T-helper 1 cell treated with Interleukin-12 subunit alpha and Interleukin-12 subunit beta and Interleukin-4 antibody, amounts not matched to agents 30 μg/mL and 1 μg/mL, for 36 hours (primary cell): ENCODE measurements at regions not wholly inside any gene's neighbourhood (a gene's known extent, or its start where the extent isn't known, plus 50 kb on each side); places are given as distances from the start of the nearest gene placed in this dataset.

ENCODE experiments used
- H3K27ac Mint-ChIP-seq: one replicate; pipeline ENCODE4 v1.8.0; 2021; ENCODE audit warnings: mild to moderate bottlenecking, mixed read lengths
- H3K27me3 Mint-ChIP-seq: one replicate; pipeline ENCODE4 v1.8.0; 2021; ENCODE audit warnings: low read depth, mixed read lengths
- H3K36me3 Mint-ChIP-seq: one replicate; pipeline ENCODE4 v1.8.0; 2021; ENCODE audit warnings: low read depth, mixed read lengths
- H3K4me1 Mint-ChIP-seq: one replicate; pipeline ENCODE4 v1.8.0; 2021; ENCODE audit warnings: low read depth, mixed read lengths
- H3K4me3 Mint-ChIP-seq: one replicate; pipeline ENCODE4 v1.8.0; 2021; ENCODE audit warnings: mild to moderate bottlenecking, moderate library complexity, mixed read lengths
- H3K9me3 Mint-ChIP-seq: one replicate; pipeline ENCODE4 v1.8.0; 2021; ENCODE audit warnings: mixed read lengths

DNA sequence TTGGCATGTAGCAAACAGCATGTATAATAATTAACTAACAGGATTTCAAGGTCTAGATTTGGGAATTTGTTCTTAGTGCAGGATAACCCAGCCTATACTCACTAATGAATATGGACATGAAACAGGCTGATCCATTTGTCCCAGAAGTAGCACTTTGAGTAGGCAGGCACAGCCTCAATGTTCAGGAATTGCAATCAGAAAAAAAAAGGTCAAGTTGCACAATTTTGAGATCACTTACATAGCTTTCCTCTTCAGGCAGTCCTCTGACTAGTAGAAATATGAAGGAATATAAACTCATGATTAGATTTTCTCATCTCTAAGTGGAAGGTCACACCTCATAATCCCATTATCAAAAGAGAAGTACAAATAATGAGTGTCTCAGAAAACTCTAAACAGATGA lies 921.4 kb upstream of the CELF2 start:
- Mint-ChIP-seq H3K27ac (no peak overlapping the region), H3K4me3 (no peak overlapping the region), H3K36me3 (no peaks in the 10 kb centered on the region), H3K27me3 (no peaks in the 10 kb centered on the region), H3K4me1 (no peaks in the 10 kb centered on the region), H3K9me3 (no peaks in the 10 kb centered on the region)

DNA sequence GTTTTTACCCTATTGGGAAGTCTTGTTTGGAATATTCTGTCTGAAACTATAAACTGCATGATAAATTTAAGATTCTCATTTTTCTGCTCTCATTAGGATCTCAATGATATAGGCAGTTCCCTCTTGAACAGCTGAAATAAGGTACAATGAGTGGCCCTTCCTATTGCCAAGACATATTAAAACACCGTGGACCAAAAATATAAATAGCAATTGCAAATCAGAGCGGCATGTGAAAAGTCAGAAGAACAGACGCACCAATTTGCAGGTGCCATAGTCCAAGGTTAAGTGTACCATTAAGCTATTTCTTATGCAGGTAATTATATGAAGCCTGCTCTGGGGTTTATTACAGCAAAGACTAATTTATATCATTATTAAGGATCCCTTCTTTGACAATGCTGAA lies 920.8 kb upstream of the CELF2 start:
- Mint-ChIP-seq H3K27ac (no peak overlapping the region), H3K4me3 (no peak overlapping the region), H3K27me3 (no peaks in the 10 kb centered on the region), H3K4me1 (no peaks in the 10 kb centered on the region), H3K9me3 (no peaks in the 10 kb centered on the region), H3K36me3 (no peaks in the 10 kb centered on the region)

DNA sequence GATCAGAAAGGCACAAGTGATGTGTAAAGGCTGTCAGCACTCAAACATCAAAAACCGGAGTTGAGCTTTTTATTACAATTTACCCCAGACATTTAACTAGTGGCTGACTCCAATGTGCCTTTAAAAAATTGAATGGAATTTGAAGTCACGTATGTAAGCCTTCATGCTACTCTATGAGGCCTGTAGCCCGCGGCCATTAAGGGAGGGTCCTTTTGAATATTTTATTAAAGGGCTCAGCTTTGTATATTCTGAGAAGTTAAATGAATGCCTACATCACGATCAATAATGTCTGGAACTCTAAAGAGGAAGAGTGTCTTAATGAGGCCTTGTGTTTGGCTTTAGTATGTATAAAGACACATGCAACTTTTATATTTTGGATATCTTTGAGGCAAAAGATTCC lies 916.6 kb upstream of the CELF2 start:
- Mint-ChIP-seq H3K9me3 (no peaks in the 10 kb centered on the region), H3K27ac (no peak overlapping the region), H3K27me3 (no peaks in the 10 kb centered on the region), H3K4me1 (no peaks in the 10 kb centered on the region), H3K36me3 (no peaks in the 10 kb centered on the region), H3K4me3 (no peak overlapping the region)

DNA sequence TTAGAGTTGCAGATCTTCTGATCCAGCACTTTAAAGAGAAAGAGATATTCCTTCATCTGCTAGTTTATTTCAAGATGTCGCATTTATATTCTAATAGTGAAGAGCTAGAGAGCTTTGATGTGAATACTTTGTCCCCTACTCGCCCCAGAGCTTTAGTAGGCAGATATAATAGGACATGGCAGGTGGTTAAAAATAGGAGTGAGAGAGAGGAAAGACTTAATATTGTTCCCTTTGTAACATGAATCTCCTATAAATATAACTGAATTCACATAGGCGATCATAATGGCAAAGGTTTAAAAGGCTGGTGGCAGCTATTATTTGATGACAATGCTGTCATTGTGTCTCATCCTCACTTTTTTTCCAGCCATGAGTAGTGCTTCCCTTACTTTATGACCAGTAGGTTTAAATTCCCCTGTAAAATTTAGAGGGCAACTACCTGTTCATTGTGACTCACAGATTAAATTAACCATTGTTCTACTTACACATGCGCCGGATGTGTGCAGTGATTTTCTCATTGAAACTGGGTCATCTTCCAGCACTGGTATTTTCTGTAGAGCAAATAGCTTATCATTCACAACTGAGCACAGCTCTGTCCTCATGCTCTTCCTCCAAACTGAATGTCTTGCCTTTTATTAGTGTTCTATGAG lies 906.7 kb upstream of the CELF2 start:
- no peaks in the 10 kb centered on the region for H3K27me3 Mint-ChIP-seq
- H3K27ac Mint-ChIP-seq: no peak overlapping the region
- no peaks in the 10 kb centered on the region for H3K36me3 Mint-ChIP-seq
- no peaks in the 10 kb centered on the region for H3K9me3 Mint-ChIP-seq
- no peaks in the 10 kb centered on the region for H3K4me1 Mint-ChIP-seq
- H3K4me3 Mint-ChIP-seq: no peak overlapping the region

DNA sequence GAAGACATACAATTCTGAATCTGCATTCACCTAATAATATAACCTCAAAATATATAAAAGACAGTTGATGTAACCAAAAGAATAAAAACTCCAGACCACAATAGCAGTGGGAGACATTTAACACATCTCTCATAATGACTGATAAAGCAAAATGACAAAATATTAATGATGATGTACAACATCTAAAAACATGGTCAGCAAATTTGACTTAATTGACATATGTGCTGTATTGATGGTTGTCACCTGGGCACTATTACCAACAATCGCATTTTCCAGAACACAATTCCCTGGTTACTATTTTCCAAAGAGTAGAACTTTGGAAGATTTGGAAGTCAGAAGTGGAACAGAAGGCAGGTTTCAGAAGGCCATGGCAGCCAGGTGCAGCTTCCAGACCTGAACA lies 899.5 kb upstream of the CELF2 start:
- no peaks in the 10 kb centered on the region for H3K4me1 Mint-ChIP-seq
- H3K9me3 Mint-ChIP-seq: no peaks in the 10 kb centered on the region
- H3K27ac Mint-ChIP-seq: no peak overlapping the region
- H3K4me3 Mint-ChIP-seq: no peak overlapping the region
- no peaks in the 10 kb centered on the region for H3K36me3 Mint-ChIP-seq
- no peaks in the 10 kb centered on the region for H3K27me3 Mint-ChIP-seq

DNA sequence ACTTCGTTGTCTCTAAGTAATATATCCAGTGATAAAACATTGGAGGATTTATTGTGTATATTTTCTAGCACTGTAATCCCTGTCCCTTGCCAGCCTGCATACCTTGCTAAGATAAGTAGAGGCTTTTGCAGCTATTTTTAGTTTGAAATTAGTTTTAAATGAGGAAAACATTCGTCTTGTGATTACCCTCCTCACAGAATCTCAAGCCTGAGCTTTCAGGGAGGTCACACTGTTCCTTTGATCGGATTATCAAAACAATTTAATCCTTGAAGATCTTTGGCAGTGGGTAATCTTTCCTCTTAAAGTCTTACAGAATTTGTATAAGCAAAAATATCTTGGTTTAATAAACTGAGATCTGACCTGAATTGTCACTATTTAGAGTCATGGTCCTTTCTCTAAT lies 897.0 kb upstream of the CELF2 start:
- Mint-ChIP-seq H3K4me3 (no peak overlapping the region), H3K4me1 (no peaks in the 10 kb centered on the region), H3K27ac (no peak overlapping the region), H3K27me3 (no peaks in the 10 kb centered on the region), H3K9me3 (no peaks in the 10 kb centered on the region), H3K36me3 (no peaks in the 10 kb centered on the region)

DNA sequence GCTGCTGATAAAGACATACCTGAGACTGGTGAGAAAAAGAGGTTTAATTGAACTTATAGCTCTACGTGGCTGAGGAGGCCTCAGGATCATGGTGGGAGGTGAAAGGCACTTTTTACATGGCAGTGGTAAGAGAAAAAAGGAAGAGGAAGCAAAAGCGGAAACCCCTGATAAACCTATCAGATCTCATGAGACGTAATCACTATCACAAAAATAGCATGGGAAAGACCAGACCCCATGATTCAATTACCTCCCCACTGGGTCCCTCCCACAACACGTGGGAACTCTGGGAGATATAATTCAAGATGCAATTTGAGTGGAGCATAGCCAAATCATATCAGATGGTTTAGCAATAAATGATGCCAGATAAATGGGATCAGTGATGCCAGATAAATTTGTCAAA lies 892.0 kb upstream of the CELF2 start:
- Mint-ChIP-seq H3K4me3 (no peak overlapping the region), H3K4me1 (no peaks in the 10 kb centered on the region), H3K9me3 (no peaks in the 10 kb centered on the region), H3K27ac (no peak overlapping the region), H3K36me3 (no peaks in the 10 kb centered on the region), H3K27me3 (no peaks in the 10 kb centered on the region)

DNA sequence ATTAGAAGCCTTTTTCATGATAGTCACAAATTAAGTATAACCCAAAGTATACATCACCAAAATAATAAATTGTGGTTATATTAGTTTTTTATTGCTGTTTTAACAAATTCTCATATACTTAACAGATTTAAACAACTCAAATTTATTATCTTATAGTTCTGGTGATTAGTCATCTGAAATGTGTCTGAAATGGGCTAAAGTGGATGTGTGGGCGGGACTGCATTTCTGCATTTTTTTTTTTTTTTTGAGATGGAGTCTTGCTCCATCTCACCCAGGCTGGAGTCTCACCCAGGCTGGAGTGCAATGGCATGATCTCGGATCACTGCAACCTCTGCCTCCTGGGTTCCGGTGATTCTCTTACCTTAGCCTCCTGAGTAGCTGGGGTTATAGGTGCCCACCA lies 891.5 kb upstream of the CELF2 start:
- no peak overlapping the region for H3K27ac Mint-ChIP-seq
- H3K4me1 Mint-ChIP-seq: no peaks in the 10 kb centered on the region
- H3K4me3 Mint-ChIP-seq: no peak overlapping the region
- H3K9me3 Mint-ChIP-seq: no peaks in the 10 kb centered on the region
- H3K27me3 Mint-ChIP-seq: no peaks in the 10 kb centered on the region
- H3K36me3 Mint-ChIP-seq: no peaks in the 10 kb centered on the region

DNA sequence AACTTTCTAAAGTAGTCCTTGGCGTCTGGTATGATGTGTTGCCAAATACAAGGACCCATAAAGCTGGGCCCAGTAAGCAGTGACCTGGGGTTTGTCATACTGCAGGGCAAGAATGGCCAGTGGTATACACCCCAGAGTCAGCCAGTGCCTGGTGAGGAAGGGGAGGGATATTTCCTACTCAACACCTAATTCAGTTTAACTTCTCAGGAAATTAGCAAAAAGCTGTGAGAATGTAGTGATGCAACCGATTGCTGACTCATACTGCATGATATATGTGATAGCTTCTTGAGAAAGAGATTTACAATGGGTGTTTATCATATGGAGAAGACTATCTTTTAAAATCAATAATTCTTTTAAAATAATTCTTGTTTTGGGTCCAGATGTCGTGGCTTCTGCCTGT lies 889.3 kb upstream of the CELF2 start:
- H3K4me1 Mint-ChIP-seq: no peaks in the 10 kb centered on the region
- no peaks in the 10 kb centered on the region for H3K36me3 Mint-ChIP-seq
- no peak overlapping the region for H3K27ac Mint-ChIP-seq
- no peaks in the 10 kb centered on the region for H3K9me3 Mint-ChIP-seq
- H3K27me3 Mint-ChIP-seq: no peaks in the 10 kb centered on the region
- no peak overlapping the region for H3K4me3 Mint-ChIP-seq

DNA sequence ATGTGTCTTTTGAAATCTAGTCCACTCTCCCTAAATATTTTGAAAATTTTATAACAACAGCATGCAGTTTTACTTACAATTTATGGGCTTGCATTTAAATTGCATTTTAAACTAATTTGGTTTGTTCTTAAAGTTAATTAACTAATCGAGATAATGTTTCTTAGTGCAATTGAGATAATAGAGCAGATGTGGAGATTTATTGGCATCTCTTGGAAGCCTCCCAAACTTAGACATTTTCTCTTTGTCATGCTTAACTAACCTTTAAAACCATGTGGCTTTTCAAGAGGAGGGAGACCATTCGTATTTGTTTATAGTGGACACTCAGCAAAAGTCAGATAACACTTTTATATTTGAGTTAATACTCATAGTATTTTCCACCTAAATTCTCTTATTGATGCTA lies 887.0 kb upstream of the CELF2 start:
- Mint-ChIP-seq H3K36me3 (no peaks in the 10 kb centered on the region), H3K27me3 (no peaks in the 10 kb centered on the region), H3K27ac (no peak overlapping the region), H3K4me3 (no peak overlapping the region), H3K4me1 (no peaks in the 10 kb centered on the region), H3K9me3 (no peaks in the 10 kb centered on the region)

DNA sequence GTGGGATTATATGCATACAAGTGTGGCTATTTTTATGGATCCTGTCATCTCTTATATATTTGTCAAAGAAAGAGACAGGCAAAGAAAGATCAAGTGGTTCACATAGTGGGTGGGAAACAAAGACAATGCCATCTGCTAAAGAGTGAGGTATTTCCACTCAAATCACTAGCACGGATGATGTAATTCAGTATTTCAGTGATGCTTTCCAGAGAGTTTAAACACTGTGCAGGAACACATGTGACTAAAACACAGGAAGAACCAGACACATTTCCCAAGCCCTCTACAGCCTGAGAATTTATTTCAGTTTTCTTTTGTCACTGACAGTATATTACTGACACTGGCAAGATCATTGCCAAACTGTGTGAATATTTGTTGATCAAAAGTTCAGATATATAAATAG lies 885.7 kb upstream of the CELF2 start:
- no peaks in the 10 kb centered on the region for H3K36me3 Mint-ChIP-seq
- H3K4me3 Mint-ChIP-seq: no peak overlapping the region
- no peaks in the 10 kb centered on the region for H3K9me3 Mint-ChIP-seq
- no peaks in the 10 kb centered on the region for H3K4me1 Mint-ChIP-seq
- H3K27me3 Mint-ChIP-seq: no peaks in the 10 kb centered on the region
- no peak overlapping the region for H3K27ac Mint-ChIP-seq

DNA sequence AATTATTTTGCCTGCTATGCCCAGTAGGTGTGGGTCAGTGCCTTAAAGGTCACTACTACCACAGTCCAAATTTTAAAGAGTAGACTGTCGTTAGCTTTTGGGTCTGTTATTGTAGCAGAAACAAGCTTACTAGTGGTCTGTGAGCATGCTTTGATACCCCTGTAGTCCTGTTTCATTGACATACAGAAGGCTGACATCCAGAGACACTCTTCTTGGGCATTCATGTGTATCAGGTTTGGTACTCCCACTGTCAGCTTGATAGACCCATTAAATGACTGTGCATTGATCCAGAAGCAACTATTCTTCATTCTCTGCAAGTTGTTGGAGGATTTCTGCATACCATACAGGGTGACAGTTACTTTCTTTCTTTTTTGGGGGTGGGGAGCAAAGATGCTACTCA lies 884.4 kb upstream of the CELF2 start:
- Mint-ChIP-seq H3K9me3 (no peaks in the 10 kb centered on the region), H3K27ac (no peak overlapping the region), H3K4me3 (no peak overlapping the region), H3K4me1 (peaks cover 2% of the 10 kb centered on the region), H3K36me3 (no peaks in the 10 kb centered on the region), H3K27me3 (no peaks in the 10 kb centered on the region)

DNA sequence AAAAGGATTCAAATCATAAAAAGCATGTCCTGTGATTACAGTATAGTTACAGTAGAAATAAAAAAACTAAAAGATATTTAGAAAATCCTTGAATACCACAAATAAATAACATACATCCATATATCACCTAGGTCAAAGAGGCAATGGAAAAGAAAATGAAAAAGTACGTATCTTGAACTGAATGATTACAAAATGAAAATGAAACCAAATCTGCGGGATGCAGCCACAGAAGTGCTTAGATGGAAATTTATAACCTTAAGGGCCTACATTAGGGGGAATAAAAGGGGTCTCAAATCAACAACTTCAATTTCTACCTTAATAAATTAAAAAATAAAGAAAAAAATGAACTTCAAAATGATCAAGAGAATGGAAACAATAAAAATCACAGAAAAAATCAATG lies 879.0 kb upstream of the CELF2 start:
- Mint-ChIP-seq H3K9me3 (no peaks in the 10 kb centered on the region), H3K27me3 (no peaks in the 10 kb centered on the region), H3K4me3 (peak overlapping the region; percentile 63), H3K27ac (peak overlapping the region; percentile 55), H3K4me1 (peaks cover 8% of the 10 kb centered on the region), H3K36me3 (no peaks in the 10 kb centered on the region)

DNA sequence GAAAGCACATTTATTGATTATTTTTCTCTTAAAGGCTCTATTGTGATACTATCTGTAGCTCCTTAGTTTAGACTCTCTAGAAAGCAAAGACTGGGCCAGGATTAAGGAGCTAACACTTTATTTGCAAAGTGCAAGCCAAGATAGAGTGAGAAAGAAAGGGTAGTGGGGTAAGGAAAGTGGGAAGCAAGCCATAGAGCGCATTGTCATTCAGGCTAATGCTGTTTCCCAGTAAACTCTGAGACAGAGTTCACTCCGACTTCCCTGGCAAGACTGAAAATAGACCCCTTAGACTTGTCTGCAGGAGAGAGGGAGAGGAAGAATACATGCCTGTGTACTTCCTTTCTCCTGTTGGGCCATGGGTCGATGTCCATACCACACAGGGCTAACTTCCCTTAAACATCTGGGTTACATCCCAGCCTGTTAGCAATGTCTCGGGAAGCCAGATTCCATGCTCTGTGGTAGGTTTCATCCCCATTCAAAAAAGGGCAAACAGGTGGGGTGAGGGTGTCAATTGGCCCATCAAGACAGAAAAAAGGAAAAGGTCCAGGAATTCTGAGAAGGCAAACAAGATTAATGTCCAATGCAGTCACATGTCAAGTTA lies 875.8 kb upstream of the CELF2 start:
- no peak overlapping the region for H3K4me3 Mint-ChIP-seq
- peaks cover 8% of the 10 kb centered on the region for H3K4me1 Mint-ChIP-seq
- no peaks in the 10 kb centered on the region for H3K36me3 Mint-ChIP-seq
- H3K27ac Mint-ChIP-seq: no peak overlapping the region
- no peaks in the 10 kb centered on the region for H3K9me3 Mint-ChIP-seq
- no peaks in the 10 kb centered on the region for H3K27me3 Mint-ChIP-seq

DNA sequence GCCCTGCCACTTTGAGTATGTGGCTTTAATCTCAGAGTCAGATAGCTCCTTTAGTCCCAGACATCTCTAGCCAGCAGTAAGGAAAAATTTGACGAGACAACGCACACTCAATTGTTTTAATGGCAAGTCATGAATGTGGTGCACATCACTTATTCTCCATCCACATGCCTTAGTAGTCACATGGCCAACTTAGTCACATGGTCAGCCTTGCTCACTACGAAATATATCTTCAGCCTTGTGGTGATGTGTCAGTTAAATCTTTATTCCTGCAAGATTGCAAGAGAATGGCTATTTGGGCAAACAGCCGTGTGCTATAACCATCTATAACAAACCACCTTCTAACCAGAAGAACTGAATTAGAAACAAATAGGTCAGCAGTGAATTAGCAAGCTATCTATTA lies 871.1 kb upstream of the CELF2 start:
- Mint-ChIP-seq H3K27ac (no peak overlapping the region), H3K4me1 (no peaks in the 10 kb centered on the region), H3K27me3 (no peaks in the 10 kb centered on the region), H3K36me3 (no peaks in the 10 kb centered on the region), H3K9me3 (no peaks in the 10 kb centered on the region), H3K4me3 (no peak overlapping the region)

DNA sequence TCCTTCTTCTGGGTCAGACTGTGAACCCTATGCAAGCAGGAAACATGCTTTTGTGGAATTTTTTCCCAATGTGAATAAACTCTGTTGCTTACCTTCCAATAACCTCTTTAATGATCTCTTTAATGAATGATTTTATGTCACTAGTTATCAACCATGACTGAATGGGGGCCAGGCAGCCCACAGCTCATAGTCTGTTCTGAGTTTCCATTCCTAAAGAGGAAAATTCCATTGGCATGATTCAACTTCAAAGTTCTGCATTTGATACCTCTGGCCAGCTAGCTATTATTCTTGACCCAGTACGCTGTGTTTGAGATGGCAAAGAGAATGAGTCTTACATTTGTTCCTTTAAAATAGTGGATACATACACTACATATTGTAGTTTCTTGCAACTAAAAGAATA lies 867.8 kb upstream of the CELF2 start:
- no peak overlapping the region for H3K4me3 Mint-ChIP-seq
- no peaks in the 10 kb centered on the region for H3K4me1 Mint-ChIP-seq
- H3K36me3 Mint-ChIP-seq: no peaks in the 10 kb centered on the region
- no peaks in the 10 kb centered on the region for H3K9me3 Mint-ChIP-seq
- no peak overlapping the region for H3K27ac Mint-ChIP-seq
- H3K27me3 Mint-ChIP-seq: no peaks in the 10 kb centered on the region
